Panc1 (cell line): ENCODE measurements at regions not wholly inside any gene's neighbourhood (a gene's known extent, or its start where the extent isn't known, plus 50 kb on each side); places are given as distances from the start of the nearest gene placed in this dataset.

Experiments
- POLR2AphosphoS5 ChIP-seq: IDR thresholded peaks from 2 replicates; pipeline ENCODE4 v1.6.1; 2012; ENCODE audit warnings: mild to moderate bottlenecking, low read depth, low read length, moderate library complexity
- SIN3A ChIP-seq: IDR thresholded peaks from 2 replicates; pipeline ENCODE4 v1.6.1; 2012; ENCODE audit warnings: low read depth, mild to moderate bottlenecking, low read length, moderate library complexity, borderline replicate concordance; ENCODE audit not compliant: insufficient read depth
- TCF7L2 ChIP-seq: IDR thresholded peaks from 2 replicates; pipeline ENCODE4 v1.6.1; 2011; ENCODE audit warnings: mild to moderate bottlenecking, low read depth, low read length, inconsistent platforms
- TF ChIP-seq, protein P1 (sequence below): fragments of 450-650 bp; IDR thresholded peaks from 2 replicates; pipeline ENCODE4 v1.5.1; 2017; ENCODE audit warnings: mild to moderate bottlenecking
- TF ChIP-seq, protein P2 (sequence below), 2 experiments: IDR thresholded peaks; 2 replicates each; pipeline ENCODE4 v1.6.1; 2011 to 2012; ENCODE audit warnings: low read depth in 2 of 2, control low read depth in 1 of 2, low read length in 1 of 2, mild to moderate bottlenecking in 1 of 2, moderate library complexity in 1 of 2; ENCODE audit not compliant: insufficient read depth in 1 of 2

DNA sequence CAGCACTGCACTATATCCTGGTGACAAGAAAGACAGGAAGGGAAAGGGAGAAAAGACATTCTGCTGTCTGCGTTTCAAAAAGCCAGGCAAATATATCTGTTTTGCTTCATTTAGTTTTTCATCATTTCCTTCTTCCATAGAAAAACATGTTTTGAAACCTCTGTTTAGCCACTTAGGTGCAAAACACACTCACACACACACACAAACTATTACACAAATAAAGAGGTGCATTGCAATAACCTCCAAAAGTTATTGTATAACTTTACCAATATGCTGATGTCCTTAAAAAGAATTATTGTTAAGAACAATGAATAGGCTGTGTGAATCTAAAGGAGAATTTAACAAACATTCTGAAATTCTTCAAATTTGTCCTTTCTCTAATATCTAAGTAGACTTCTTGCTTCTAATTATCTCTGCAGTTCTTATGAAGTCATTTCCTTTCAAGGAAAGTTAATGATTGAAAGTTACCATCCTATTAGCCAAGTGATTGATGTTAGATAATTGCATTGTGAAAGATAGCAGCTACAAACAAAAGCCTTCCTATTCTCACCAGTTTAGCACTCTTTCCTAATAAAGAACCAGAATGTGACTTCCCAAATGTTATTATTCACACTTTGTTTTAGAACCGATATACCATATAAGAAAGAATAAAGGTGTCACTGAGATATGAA is 516.7 kb downstream of the KCNJ3 start:
- TF ChIP-seq POLR2AphosphoS5 = no peak
- TF ChIP-seq, protein P1, sequence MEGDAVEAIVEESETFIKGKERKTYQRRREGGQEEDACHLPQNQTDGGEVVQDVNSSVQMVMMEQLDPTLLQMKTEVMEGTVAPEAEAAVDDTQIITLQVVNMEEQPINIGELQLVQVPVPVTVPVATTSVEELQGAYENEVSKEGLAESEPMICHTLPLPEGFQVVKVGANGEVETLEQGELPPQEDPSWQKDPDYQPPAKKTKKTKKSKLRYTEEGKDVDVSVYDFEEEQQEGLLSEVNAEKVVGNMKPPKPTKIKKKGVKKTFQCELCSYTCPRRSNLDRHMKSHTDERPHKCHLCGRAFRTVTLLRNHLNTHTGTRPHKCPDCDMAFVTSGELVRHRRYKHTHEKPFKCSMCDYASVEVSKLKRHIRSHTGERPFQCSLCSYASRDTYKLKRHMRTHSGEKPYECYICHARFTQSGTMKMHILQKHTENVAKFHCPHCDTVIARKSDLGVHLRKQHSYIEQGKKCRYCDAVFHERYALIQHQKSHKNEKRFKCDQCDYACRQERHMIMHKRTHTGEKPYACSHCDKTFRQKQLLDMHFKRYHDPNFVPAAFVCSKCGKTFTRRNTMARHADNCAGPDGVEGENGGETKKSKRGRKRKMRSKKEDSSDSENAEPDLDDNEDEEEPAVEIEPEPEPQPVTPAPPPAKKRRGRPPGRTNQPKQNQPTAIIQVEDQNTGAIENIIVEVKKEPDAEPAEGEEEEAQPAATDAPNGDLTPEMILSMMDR = no peak
- TF ChIP-seq SIN3A = no peak
- no peak for TF ChIP-seq TCF7L2
- TF ChIP-seq, protein P2, sequence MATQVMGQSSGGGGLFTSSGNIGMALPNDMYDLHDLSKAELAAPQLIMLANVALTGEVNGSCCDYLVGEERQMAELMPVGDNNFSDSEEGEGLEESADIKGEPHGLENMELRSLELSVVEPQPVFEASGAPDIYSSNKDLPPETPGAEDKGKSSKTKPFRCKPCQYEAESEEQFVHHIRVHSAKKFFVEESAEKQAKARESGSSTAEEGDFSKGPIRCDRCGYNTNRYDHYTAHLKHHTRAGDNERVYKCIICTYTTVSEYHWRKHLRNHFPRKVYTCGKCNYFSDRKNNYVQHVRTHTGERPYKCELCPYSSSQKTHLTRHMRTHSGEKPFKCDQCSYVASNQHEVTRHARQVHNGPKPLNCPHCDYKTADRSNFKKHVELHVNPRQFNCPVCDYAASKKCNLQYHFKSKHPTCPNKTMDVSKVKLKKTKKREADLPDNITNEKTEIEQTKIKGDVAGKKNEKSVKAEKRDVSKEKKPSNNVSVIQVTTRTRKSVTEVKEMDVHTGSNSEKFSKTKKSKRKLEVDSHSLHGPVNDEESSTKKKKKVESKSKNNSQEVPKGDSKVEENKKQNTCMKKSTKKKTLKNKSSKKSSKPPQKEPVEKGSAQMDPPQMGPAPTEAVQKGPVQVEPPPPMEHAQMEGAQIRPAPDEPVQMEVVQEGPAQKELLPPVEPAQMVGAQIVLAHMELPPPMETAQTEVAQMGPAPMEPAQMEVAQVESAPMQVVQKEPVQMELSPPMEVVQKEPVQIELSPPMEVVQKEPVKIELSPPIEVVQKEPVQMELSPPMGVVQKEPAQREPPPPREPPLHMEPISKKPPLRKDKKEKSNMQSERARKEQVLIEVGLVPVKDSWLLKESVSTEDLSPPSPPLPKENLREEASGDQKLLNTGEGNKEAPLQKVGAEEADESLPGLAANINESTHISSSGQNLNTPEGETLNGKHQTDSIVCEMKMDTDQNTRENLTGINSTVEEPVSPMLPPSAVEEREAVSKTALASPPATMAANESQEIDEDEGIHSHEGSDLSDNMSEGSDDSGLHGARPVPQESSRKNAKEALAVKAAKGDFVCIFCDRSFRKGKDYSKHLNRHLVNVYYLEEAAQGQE (IDR thresholded peaks at IDR 0.05; ENCODE audit: insufficient read depth in 1 of 2, low read depth in 2 of 2, low read length in 1 of 2) = no peak
